Activated T-cell treated with anti-CD3 and anti-CD28 coated beads for 24 hours (primary cell): ENCODE measurements at regions not wholly inside any gene's neighbourhood (a gene's known extent, or its start where the extent isn't known, plus 50 kb on each side); places are given as distances from the start of the nearest gene placed in this dataset.
"Not testable (repeated sequence)": the region's sequence is repeated elsewhere in the genome, so short reads cannot be mapped to it uniquely, and the experiment has no call there.

Experiments used
- DNase-seq: peaks from one replicate; pipeline ENCODE4 v3.0.0-alpha.2; 2020; ENCODE audit warnings: low read depth

GRCh38 chr6:166253778-166254204 lies 54.4 kb downstream of the PRR18 start:
- no peak for DNase-seq

- peak; percentile 23 for DNase-seq
Measured at GRCh38 chr6:166253281-166253681, 54.9 kb downstream of the PRR18 start.

GRCh38 chr6:166252601-166253000 lies 55.6 kb downstream of the PRR18 start:
- no peak for DNase-seq

DNA sequence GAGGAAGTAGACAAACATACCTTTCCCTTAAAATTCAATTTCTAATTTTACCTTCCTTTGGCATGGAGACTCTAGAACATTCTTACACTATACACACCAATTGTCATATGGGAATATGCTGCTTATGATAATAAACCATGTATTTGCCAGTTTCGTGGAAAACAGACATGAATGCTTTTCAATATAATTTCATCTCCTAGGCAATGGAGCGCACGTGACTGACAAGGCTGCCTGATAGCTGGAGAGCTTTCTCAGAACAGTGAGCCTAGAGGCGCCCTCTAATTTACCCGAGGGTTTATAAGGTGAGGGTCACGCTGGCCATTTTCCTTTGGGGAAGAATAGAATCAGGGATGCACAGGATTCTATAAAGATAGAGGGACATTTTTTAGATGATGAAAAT lies 56.5 kb downstream of the PRR18 start:
- no peak for DNase-seq

- DNase-seq: no peak
Measured at GRCh38 chr6:166251211-166251610, 57.0 kb downstream of the PRR18 start.

DNA sequence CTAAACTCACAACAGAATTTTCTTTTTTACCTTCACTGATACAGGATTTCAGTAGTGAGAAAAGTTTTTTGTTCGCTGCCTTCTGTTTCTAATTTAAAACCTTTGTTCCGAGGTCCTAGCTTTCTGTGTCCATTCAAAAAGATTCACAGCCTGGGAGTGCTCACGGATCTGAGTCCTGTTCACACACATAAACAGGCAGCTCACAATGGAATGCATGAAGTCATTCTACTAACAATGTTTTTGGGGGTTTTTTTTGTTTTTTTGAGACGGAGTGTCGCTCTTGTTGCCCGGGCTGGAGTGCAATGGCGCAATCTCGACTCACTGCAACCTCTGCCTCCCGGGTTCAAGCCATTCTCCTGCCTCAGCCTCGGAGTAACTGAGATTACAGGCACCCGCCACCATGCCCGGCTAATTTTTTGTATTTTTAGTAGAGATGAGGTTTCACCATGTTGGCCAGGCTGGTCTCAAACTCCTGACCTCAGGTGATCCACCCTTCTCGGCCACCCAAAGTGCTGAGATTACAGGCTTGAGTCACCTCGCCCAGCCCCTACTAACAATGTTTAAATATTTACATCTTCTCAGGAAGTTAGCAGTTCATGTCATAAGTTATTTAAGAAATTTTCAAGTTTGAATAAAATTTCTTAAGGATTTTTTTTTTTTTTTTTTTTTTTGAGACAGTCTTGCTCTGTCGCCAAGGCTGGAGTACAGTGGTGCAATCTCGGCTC lies 59.0 kb downstream of the PRR18 start:
- DNase-seq: not testable (repeated sequence)

DNA sequence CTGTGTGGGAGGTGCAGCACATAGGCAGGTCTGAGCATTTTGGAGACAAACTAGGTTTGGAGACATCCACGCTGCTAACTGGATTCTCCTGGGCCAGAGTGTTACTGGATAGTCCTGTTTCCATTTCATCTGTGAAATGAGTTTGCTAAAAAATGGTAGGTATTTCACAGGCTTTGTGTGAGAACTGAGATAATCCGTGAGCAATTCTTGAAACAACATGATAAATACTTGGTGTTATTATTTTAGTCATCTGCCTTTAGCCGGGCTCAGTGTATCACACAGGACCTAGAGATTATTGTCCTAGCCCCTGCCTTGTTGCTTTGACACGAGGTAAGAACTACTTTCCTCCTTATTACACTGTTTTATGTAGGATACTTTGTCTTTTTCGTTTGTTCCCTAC lies 63.0 kb downstream of the PRR18 start:
- no peak for DNase-seq

GRCh38 chr6:166244353-166245045 lies 63.7 kb downstream of the PRR18 start:
- peak; percentile 29 for DNase-seq

DNA sequence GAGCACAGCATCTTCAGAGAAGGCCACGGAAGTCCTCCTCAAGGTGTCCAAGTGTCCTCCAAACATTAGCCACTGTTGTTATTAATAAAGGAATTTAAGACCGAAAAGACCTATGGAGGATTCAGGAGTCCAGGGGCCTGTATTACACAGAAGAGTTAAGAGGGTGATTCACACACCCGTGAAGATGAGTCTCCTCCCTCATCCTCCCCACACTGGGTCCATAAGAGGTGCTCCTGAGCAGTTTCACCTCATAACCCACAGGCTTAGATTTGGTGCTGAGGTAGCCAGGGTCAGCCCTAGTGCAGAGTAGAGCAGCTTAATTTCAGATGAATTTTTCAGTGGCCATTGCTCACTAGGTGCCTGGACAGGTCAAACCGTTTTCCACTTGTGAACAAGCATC lies 65.3 kb downstream of the PRR18 start:
- no peak for DNase-seq

GRCh38 chr6:166241974-166242373 lies 66.2 kb downstream of the PRR18 start:
- DNase-seq: no peak

DNA sequence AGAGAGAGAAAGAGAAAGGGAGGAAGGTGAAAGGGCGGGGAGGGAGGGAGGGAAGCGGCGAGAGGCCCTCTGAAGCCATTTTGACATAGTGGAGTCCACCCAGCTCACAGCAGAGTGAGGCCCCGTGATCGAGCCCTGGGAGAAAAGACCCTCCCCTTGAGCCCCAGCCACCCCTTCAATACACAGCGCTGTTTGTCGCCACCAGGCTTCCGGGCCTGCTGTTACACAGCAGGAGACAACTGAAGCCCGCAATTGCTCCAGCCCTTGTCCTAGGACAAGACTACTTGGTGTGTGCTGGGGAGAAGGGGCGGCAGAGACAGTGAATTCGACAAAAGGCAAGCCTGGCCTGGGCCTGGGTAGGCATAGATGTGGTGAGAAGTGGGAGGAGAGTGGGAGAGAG lies 67.3 kb downstream of the PRR18 start:
- DNase-seq: no peak

DNA sequence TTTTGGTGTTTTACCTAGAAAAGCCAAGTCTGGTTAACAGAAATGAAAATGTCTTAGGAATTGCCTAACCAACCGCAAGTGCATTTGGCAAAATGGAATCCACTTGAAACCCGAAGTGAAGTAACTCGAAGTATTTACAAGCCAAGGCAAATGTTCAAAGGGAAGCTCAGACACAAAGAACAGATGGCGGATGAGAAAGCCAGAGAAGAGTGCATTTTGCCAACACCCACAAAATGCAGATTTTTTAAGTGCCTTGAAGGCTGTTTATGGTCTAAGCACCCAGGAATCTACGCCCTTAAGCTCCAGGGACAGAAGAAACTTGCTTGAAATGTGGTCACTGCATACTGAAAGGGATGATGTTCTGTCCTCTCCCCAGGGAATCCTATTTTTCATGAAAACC lies 70.0 kb upstream of the TBXT start:
- no peak for DNase-seq

DNA sequence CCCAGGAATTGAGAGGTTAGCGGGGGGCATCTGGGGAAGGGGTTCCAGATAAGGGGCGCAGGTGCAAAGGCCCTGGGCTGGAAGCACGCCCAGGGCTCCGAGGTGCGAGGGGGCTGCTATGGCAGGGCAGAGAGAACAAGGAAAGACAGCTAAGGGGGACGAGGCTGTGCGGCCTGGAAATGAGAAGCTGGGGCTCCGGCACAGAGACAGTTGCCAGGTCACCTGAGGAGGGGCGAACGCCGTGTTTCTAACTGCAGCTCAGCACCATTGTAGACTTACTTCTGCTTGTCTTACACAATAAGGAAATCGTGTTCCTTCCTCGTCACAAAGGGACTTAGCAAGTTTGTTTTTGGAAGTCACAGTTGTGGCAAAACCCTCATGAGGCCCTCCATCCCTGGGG lies 68.9 kb upstream of the TBXT start:
- DNase-seq: no peak

GRCh38 chr6:166235666-166236292 lies 68.1 kb upstream of the TBXT start:
- no peak for DNase-seq

DNA sequence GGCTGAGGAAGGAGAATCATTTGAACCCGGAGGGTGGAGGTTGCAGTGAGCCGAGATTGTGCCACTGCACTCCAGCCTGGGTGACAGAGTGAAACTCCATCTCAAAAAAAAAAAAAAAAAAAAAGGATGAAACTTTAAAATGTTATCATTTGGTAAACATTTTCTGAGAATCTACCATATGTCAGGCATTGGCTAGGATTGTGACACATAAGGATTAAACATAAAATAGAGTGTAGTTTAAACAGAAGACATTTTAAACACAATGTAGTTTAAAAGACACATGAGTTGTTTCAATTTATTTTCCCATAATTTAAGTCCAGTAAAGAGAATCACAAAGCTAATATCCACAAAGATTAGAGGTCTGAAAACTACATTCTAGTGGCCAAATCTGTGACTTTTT lies 63.5 kb upstream of the TBXT start:
- not testable (repeated sequence) for DNase-seq

- no peak for DNase-seq
Measured at GRCh38 chr6:166228839-166229528, 61.3 kb upstream of the TBXT start.

- DNase-seq: no peak
Measured at GRCh38 chr6:166228425-166228824, 60.8 kb upstream of the TBXT start.

DNA sequence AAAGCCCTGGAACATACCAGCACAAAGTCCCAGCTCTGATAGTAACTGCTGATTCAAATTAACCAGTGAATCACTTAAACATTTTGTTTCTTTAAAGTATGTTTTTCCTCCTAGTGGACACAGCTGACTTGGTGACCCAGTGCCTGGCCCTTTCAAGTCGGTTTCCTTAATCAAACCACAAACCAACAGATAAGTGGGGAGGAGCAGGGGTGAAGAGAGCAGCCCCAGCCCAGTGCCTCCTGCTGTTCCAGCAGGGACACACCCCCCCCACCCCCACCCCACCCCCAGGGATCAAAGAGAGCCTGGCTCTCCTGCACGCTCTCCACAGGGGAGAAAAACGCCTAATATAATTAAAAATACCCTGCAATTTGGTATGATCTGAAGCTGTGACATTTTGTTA lies 55.4 kb upstream of the TBXT start:
- DNase-seq: no peak

GRCh38 chr6:166222631-166223030 lies 55.0 kb upstream of the TBXT start:
- no peak for DNase-seq

DNA sequence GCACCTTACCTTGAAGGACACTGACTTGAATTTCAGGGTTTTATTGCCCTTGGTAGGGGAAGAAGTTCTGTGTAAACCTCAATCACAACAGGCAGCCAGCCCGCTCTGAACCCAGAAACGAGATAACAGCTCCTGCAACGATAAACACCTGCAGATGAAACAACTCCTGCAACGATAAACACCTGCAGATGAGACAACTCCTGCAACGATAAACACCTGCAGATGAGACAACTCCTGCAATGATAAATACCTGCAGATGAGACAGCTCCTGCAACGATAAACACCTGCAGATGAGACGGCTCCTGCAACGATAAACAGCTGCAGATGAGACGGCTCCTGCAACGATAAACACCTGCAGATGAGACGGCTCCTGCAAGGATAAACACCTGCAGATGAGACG lies 54.0 kb upstream of the TBXT start:
- DNase-seq: no peak

DNA sequence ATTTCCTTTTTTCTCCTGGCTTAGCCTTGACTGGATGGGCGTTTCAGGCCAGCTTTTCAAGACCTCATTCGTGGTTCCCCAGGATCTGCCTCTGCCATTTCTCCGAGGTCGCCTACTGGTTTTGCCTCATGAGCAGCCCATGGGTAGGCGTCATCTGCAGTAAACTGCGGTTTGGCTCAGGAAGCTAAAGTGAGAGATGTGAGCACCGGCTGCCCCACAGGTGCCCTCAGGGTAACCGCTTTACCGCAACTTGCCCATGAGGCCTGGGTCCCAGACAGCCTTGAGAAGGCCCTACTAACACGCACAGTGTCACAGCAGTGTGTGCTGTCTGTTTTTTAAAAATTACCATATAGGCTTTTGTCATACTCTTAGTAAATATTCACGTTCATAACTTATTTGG lies 53.4 kb upstream of the TBXT start:
- no peak for DNase-seq
